Endodermal cell (in vitro differentiated cells): ENCODE measurements at regions not wholly inside any gene's neighbourhood (a gene's known extent, or its start where the extent isn't known, plus 50 kb on each side); places are given as distances from the start of the nearest gene placed in this dataset.

ENCODE experiments used
- DNase-seq: peaks from one replicate; pipeline ENCODE4 v3.0.0-alpha.2; 2017
- H3K27ac ChIP-seq: 2 replicates; pipeline ENCODE4 v1.5.1; 2013; ENCODE audit warnings: mild to moderate bottlenecking, low read depth, low read length, moderate library complexity
- H3K27me3 ChIP-seq: 2 replicates; pipeline ENCODE4 v1.6.1; 2013; ENCODE audit warnings: mild to moderate bottlenecking, low read length, moderate library complexity; ENCODE audit not compliant: insufficient read depth, control insufficient read depth, poor library complexity, severe bottlenecking
- H3K36me3 ChIP-seq: 2 replicates; pipeline ENCODE4 v1.7.0; 2013; ENCODE audit warnings: mild to moderate bottlenecking, low read length, moderate library complexity; ENCODE audit not compliant: control insufficient read depth, insufficient read depth
- H3K4me1 ChIP-seq: one replicate; pipeline ENCODE4 v1.7.0; 2013; ENCODE audit warnings: low read length; ENCODE audit not compliant: control insufficient read depth, insufficient read depth
- H3K4me3 ChIP-seq: 2 replicates; pipeline ENCODE4 v1.5.1; 2013; ENCODE audit warnings: mild to moderate bottlenecking, low read length, moderate library complexity
- H3K9ac ChIP-seq: 2 replicates; pipeline ENCODE4 v1.6.1; 2013; ENCODE audit warnings: mild to moderate bottlenecking, low read length, moderate library complexity; ENCODE audit not compliant: poor library complexity, severe bottlenecking; ENCODE audit errors: extremely low read depth
- H3K9me3 ChIP-seq: 2 replicates; pipeline ENCODE4 v1.6.1; 2013; ENCODE audit warnings: mild to moderate bottlenecking, low read length, moderate library complexity; ENCODE audit not compliant: control insufficient read depth
- H3K27ac Mint-ChIP-seq: 2 replicates; pipeline ENCODE4 v1.8.0; 2020; ENCODE audit warnings: mixed read lengths
- H3K27me3 Mint-ChIP-seq: 2 replicates; pipeline ENCODE4 v1.8.0; 2021; ENCODE audit warnings: mild to moderate bottlenecking, mixed read lengths; ENCODE audit not compliant: insufficient read depth
- H3K36me3 Mint-ChIP-seq: 2 replicates; pipeline ENCODE4 v1.8.0; 2020; ENCODE audit warnings: low read depth, mixed read lengths
- H3K4me1 Mint-ChIP-seq: 2 replicates; pipeline ENCODE4 v1.8.0; 2020; ENCODE audit warnings: mixed read lengths
- H3K4me3 Mint-ChIP-seq: 2 replicates; pipeline ENCODE4 v1.8.0; 2020; ENCODE audit warnings: mild to moderate bottlenecking, moderate library complexity, mixed read lengths
- H3K9me3 Mint-ChIP-seq: 2 replicates; pipeline ENCODE4 v1.8.0; 2020; ENCODE audit warnings: mild to moderate bottlenecking, mixed read lengths
- WGBS, 2 experiments: methylation state at CpG; one replicate each; pipeline versions ENCODE4 v1.1.5 to v1.1.7; 2013; ENCODE audit warnings: missing lambda C conversion rate in 2 of 2, mixed read lengths in 1 of 2; ENCODE audit not compliant: insufficient coverage in 1 of 2, insufficient read length in 1 of 2; 5-methylcytosine and 5-hydroxymethylcytosine counted together
- TF ChIP-seq, protein P1 (sequence below): fragments of 200-600 bp; sonication (generic); conservative IDR thresholded peaks from 2 replicates; pipeline ENCODE4 v1.5.0; 2021; ENCODE audit warnings: antibody characterized with exemption, mild to moderate bottlenecking

DNA sequence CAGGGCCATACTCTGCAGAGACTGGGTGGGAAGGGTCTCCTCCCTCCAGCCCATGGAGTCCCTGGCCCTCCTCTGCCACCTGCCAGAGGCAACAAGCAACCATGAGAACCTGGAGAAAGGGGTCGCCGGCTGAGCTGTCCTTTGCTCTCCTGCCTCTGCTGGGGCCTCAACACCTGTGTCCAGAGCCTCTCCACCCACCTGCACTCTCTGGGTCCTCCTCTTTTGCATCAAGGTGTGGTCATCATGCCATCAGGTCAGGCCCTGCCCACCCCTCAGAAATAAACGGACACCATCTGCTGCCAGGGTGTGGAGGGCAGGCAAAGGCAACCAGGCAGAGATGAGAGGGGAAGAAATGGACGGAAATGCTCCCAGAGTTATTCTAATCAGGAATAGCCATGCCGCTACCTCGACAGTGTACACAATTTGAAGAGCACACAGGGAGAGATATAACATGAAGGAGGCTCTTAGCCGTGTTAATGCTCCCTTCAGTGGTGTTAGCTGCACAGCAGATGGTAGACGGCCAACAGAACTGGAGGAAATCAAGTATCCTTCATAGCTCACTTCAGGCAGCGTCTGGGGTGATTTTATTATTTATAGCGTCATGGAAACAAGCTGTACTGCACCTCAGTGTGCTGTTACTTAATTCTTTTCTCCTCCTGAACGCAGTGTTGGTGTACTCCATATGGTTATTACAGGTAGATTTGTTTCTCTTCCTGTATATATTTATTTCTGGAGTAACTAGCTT lies 247.9 kb downstream of the TSN start:
- H3K9me3 Mint-ChIP-seq: no peaks in the 10 kb centered on the region
- H3K9ac ChIP-seq: no peak overlapping the region
- TF ChIP-seq, protein P1, sequence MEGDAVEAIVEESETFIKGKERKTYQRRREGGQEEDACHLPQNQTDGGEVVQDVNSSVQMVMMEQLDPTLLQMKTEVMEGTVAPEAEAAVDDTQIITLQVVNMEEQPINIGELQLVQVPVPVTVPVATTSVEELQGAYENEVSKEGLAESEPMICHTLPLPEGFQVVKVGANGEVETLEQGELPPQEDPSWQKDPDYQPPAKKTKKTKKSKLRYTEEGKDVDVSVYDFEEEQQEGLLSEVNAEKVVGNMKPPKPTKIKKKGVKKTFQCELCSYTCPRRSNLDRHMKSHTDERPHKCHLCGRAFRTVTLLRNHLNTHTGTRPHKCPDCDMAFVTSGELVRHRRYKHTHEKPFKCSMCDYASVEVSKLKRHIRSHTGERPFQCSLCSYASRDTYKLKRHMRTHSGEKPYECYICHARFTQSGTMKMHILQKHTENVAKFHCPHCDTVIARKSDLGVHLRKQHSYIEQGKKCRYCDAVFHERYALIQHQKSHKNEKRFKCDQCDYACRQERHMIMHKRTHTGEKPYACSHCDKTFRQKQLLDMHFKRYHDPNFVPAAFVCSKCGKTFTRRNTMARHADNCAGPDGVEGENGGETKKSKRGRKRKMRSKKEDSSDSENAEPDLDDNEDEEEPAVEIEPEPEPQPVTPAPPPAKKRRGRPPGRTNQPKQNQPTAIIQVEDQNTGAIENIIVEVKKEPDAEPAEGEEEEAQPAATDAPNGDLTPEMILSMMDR: no peak

DNA sequence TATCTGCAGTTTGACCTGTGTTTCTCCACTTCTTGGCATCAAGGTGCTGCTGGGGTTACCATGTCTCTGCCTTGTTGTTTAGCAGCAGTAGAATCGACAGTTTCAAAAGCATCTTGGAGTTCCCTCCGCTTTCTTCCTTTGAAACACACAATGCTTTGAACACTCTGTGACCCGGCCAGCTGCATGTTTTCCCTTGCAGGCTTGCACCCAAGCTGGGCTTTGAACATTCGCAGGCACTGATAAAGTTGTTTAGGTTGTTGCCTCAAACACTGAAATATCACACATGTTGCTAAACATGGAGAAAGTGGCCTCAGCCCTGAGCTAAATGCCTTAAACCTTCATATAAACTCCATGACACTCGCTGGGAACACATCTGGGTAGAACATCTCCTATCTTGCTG lies 251.7 kb downstream of the TSN start:
- peak overlapping the region; percentile 1 for H3K27ac ChIP-seq
- TF ChIP-seq, protein P1: no peak
- peaks cover 9% of the 10 kb centered on the region for H3K9me3 ChIP-seq
- H3K4me1 ChIP-seq: peaks cover 19% of the 10 kb centered on the region
- Mint-ChIP-seq H3K9me3 (peaks cover 4% of the 10 kb centered on the region), H3K27me3 (no peaks in the 10 kb centered on the region), H3K4me1 (peaks cover 49% of the 10 kb centered on the region), H3K4me3 (no peak overlapping the region), H3K27ac (peak overlapping the region; percentile 96), H3K36me3 (peaks cover under 1% of the 10 kb centered on the region)
- DNase-seq: no peak
- H3K9ac ChIP-seq: peak overlapping the region; percentile 39
- no peaks in the 10 kb centered on the region for H3K36me3 ChIP-seq
- WGBS, 2 experiments: 59 to 68% methylated on average over 4 to 5 of the region's 5 CpGs
- peak overlapping the region; percentile 14 for H3K4me3 ChIP-seq
- no peaks in the 10 kb centered on the region for H3K27me3 ChIP-seq

More for the DNA sequence above, 247.9 kb downstream of the TSN start:
- Mint-ChIP-seq H3K36me3 (no peaks in the 10 kb centered on the region), H3K4me3 (no peak overlapping the region), H3K27me3 (no peaks in the 10 kb centered on the region), H3K4me1 (peaks cover 39% of the 10 kb centered on the region), H3K27ac (no peak overlapping the region)
- H3K9me3 ChIP-seq: peaks cover 9% of the 10 kb centered on the region
- no peaks in the 10 kb centered on the region for H3K36me3 ChIP-seq
- 93 to 94% methylated on average over 7 to 11 of the region's 11 CpGs for WGBS, 2 experiments
- DNase-seq: no peak
- H3K27ac ChIP-seq: no peak overlapping the region
- H3K4me3 ChIP-seq: no peak overlapping the region
- H3K27me3 ChIP-seq: no peaks in the 10 kb centered on the region
- H3K4me1 ChIP-seq: peaks cover 7% of the 10 kb centered on the region

DNA sequence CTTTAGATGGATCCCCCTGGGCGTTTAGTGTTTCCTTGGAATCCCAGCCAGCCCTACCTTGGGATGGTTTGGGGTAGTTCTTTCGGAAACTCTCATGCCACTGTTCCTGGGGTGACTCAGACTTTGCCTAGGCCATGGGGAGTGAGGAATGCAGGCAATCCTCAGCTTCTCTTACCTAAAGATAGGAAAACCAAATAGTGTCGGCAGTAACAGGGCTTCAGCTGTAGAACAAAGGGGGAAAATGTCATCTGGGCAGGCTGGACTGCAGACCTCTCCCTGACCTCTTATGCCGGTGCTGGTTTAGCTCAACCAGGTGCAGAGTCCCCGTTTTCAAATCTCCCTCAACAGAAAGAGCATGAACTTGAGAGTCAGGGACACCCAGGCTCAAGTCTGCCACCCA lies 252.1 kb downstream of the TSN start:
- no peaks in the 10 kb centered on the region for H3K27me3 ChIP-seq
- H3K9me3 ChIP-seq: peaks cover 9% of the 10 kb centered on the region
- TF ChIP-seq, protein P1: no peak
- H3K9me3 Mint-ChIP-seq: peaks cover 7% of the 10 kb centered on the region
- WGBS, 2 experiments: 31 to 38% methylated on average over 3 to 5 of the region's 5 CpGs
- H3K4me3 ChIP-seq: peak overlapping the region; percentile 14
- H3K36me3 Mint-ChIP-seq: peaks cover 2% of the 10 kb centered on the region
- H3K36me3 ChIP-seq: no peaks in the 10 kb centered on the region
- peak overlapping the region; percentile 1 for H3K27ac ChIP-seq
- peaks cover 50% of the 10 kb centered on the region for H3K4me1 Mint-ChIP-seq
- H3K27ac Mint-ChIP-seq: peak overlapping the region; percentile 96
- H3K27me3 Mint-ChIP-seq: no peaks in the 10 kb centered on the region
- no peak overlapping the region for H3K4me3 Mint-ChIP-seq
- peak; percentile 86 for DNase-seq
- H3K9ac ChIP-seq: peak overlapping the region; percentile 39
- peaks cover 21% of the 10 kb centered on the region for H3K4me1 ChIP-seq
